ENCODE measurements at regions not wholly inside any gene's neighbourhood (a gene's known extent, or its start where the extent isn't known, plus 50 kb on each side); places are given as distances from the start of the nearest gene placed in this dataset.

- no peak overlapping the region for H3K4me3 ChIP-seq (replicated peaks in 1 of 2; ENCODE audit: low read depth in 2 of 2, low read length in 2 of 2)
- no peak for TF ChIP-seq CTCF (IDR thresholded peaks at IDR 0.05; ENCODE audit: low read depth, low read length)
- peak in 1 of 2 donors; percentile 82 for DNase-seq (ENCODE audit: low read depth in 2 of 2)
These were observed 250.6 kb downstream of the EIPR1 start for GRCh38 chr2:3126911-3127621.

- no peak for DNase-seq (ENCODE audit: low read depth in 2 of 2)
- no peak for TF ChIP-seq CTCF (IDR thresholded peaks at IDR 0.05; ENCODE audit: low read depth, low read length)
- H3K4me3 ChIP-seq (replicated peaks in 1 of 2; ENCODE audit: low read depth in 2 of 2, low read length in 2 of 2), result no peak overlapping the region
These were observed 251.3 kb downstream of the EIPR1 start for GRCh38 chr2:3126171-3126910.

GRCh38 chr2:3125761-3126130 is 251.9 kb downstream of the EIPR1 start:
- no peak overlapping the region for H3K4me3 ChIP-seq (replicated peaks in 1 of 2; ENCODE audit: low read depth in 2 of 2, low read length in 2 of 2)
- TF ChIP-seq CTCF (IDR thresholded peaks at IDR 0.05; ENCODE audit: low read depth, low read length), result no peak
- DNase-seq (ENCODE audit: low read depth in 2 of 2), result no peak

GRCh38 chr2:3125001-3125760 is 252.4 kb downstream of the EIPR1 start:
- no peak overlapping the region for H3K4me3 ChIP-seq (replicated peaks in 1 of 2; ENCODE audit: low read depth in 2 of 2, low read length in 2 of 2)
- no peak for TF ChIP-seq CTCF (IDR thresholded peaks at IDR 0.05; ENCODE audit: low read depth, low read length)
- peak in 1 of 2 donors; percentile 40 for DNase-seq (ENCODE audit: low read depth in 2 of 2)

GRCh38 chr2:3122525-3122924 is 255.1 kb downstream of the EIPR1 start:
- no peak for DNase-seq (ENCODE audit: low read depth in 2 of 2)
- no peak for TF ChIP-seq CTCF (IDR thresholded peaks at IDR 0.05; ENCODE audit: low read depth, low read length)
- H3K4me3 ChIP-seq (replicated peaks in 1 of 2; ENCODE audit: low read depth in 2 of 2, low read length in 2 of 2), result no peak overlapping the region

- peak in 1 of 2 donors; percentile 14 for DNase-seq (ENCODE audit: low read depth in 2 of 2)
- no peak overlapping the region for H3K4me3 ChIP-seq (replicated peaks in 1 of 2; ENCODE audit: low read depth in 2 of 2, low read length in 2 of 2)
- no peak for TF ChIP-seq CTCF (IDR thresholded peaks at IDR 0.05; ENCODE audit: low read depth, low read length)
These were observed 256.0 kb downstream of the EIPR1 start for GRCh38 chr2:3121601-3122000.
